ENCODE measurements at regions not wholly inside any gene's neighbourhood (a gene's known extent, or its start where the extent isn't known, plus 50 kb on each side); places are given as distances from the start of the nearest gene placed in this dataset.
A peak's percentile ranks its signal among the peaks of the same experiment; 100 is the strongest.

DNA sequence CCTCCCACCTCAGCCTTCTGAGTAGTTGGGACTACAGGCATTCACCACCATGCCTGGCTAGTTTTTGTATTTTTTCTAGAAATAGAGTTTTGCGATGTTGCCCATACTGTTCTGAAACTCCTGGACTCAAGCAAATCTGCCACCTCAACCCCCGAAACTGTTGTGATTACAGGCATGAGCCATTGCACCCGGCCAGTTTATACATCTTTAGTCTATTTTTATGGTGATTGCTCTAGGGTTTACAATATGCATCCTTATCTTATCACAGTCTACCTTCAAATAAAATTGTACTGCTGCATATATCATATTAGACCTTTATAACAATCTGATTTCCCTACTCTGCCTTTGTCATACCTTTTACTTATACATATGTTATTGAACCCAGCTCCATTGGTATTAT, 56.9 kb downstream of the SOWAHB start:
- ATAC-seq: peak; percentile 95
- no peak for DNase-seq
- intact Hi-C loops (cut with DNase I, micrococcal nuclease): no loop called here

DNA sequence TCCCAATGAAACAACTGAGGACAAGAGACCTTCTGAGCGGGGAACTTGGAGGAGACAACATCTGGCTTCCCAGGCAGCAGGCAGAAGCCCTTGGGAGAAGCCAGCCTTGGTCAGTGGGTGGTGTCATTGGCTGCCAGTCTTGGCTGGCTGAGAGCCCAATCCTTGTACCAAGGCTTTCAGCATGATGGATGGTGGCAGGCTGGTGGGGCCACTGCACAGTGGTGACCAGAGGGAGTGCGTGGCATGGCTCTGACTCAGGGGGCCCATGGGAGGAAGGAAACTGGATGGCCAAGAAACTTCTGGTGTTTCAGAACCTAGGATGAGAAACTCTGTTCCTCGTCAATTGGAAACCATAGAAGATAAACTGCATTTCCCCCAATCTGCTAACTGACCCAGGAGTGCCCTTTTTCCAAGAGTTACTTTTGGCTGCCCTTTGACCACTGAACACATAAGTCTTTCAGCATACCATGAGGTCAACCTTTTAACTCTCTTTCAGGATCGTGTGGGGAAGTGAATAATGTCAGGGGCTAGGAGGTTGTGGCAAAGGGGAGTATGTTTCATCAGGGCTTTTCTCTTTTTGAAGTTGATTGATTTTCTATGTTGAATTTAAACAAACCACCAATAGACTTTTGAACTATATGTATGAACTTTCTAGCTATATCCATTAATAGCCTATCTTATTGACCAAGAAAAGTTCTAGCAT, 60.9 kb downstream of the SOWAHB start:
- no peak for DNase-seq
- no peak for ATAC-seq
- intact Hi-C loops (cut with DNase I, micrococcal nuclease): no loop called here
